GM12873 (cell line): ENCODE measurements at regions not wholly inside any gene's neighbourhood (a gene's known extent, or its start where the extent isn't known, plus 50 kb on each side); places are given as distances from the start of the nearest gene placed in this dataset.

Experiments used
- TF ChIP-seq, protein P1 (sequence below): IDR thresholded peaks from 2 replicates; pipeline ENCODE4 v1.5.1; 2012; ENCODE audit warnings: low read depth, mild to moderate bottlenecking, moderate library complexity, low read length, control low read depth; ENCODE audit not compliant: insufficient read depth; ENCODE audit errors: missing control alignments

DNA sequence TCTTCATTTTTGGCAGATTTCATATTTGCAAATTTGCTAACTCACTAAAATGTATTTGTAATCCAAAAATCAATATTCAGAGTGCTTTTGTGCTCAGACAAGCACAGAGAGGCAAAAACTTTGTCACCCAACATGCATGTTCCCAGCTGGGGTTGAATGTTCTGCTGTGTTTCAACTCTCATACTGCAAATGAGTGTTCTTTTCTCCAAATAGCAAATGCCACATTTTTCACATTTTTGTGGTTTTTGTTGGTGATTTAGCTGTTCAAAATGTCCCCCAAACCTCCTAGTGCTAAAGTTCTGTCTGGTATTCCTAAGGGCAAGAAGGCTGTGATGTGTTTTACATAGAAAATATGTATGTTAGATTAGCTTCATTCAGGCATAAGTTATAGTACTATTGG lies 87.3 kb upstream of the PCSK5 start:
- TF ChIP-seq, protein P1, sequence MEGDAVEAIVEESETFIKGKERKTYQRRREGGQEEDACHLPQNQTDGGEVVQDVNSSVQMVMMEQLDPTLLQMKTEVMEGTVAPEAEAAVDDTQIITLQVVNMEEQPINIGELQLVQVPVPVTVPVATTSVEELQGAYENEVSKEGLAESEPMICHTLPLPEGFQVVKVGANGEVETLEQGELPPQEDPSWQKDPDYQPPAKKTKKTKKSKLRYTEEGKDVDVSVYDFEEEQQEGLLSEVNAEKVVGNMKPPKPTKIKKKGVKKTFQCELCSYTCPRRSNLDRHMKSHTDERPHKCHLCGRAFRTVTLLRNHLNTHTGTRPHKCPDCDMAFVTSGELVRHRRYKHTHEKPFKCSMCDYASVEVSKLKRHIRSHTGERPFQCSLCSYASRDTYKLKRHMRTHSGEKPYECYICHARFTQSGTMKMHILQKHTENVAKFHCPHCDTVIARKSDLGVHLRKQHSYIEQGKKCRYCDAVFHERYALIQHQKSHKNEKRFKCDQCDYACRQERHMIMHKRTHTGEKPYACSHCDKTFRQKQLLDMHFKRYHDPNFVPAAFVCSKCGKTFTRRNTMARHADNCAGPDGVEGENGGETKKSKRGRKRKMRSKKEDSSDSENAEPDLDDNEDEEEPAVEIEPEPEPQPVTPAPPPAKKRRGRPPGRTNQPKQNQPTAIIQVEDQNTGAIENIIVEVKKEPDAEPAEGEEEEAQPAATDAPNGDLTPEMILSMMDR, result no peak

DNA sequence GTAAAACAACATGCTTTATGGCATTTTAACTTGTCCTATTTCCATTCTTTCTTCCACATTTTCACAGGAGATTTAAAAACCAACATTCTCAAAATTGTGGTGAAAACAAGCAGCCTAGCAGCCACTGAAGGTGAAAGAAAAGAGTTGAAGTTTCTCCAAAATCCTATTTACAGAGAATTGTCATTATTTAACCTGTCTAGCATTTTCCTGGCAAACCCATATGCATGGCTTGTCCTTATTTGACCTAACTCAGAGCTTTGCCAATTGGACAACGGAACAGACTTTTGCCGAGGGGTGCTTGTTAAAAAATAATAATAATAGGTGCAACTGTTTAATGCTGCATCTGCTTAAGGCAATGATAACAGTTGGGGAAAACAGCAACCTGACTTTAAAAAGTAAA lies 80.4 kb upstream of the PCSK5 start:
- TF ChIP-seq, protein P1, result no peak

DNA sequence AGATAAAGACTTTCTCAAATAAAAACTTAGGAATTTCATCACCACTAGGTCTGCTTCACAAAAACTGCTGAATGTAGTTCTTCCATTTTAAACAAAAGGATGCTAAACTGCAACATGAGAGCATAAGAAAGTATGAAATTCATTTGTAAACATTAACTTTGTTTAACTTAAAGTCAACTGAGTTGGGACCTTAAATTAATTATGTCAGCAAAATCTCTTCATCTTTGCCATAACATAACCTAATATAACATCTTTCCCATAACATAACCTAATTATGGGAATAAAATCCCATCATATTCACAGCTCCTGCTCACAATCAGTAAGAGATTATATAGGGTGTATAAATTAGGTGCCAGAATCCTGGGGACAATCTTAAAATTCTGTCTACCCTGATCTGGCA lies 78.8 kb upstream of the PCSK5 start:
- TF ChIP-seq, protein P1, result no peak

DNA sequence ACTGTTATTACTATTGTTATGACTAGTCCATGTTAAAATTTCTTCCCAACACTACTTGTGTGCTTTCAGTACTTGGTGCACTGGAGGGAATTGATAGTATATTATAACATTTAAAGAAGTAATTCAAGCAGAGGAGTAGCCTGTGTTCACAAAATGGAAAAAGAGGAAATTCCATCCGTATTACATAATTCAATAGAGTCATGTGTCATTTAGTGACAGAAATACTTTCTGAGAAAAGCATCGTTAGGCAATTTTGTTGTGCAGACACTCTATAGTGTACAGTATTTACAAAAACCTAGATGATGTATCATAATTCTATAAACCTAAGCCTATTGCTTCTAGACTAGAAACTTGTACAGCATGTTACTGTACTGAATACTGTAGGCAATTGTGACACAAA lies 78.3 kb upstream of the PCSK5 start:
- TF ChIP-seq, protein P1, result no peak

DNA sequence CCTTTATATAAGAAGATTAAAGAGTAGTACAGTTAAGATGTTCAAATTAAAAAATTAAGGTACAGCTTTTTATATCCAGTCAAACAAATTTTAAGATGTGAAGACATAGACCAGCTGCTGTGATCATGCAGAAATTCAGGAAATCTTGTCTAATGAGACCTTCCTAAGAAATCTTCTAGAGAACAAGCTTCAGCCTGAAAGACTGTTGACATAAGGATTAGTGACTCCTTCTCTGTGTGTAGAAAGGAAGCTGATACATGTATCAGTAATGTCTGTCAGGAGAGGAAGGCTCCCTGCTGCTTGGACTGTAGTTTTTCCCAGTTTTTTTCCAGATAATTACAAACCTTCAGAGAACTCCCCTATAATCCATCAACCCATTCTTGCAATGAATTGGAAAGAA lies 75.8 kb upstream of the PCSK5 start:
- TF ChIP-seq, protein P1, result no peak

DNA sequence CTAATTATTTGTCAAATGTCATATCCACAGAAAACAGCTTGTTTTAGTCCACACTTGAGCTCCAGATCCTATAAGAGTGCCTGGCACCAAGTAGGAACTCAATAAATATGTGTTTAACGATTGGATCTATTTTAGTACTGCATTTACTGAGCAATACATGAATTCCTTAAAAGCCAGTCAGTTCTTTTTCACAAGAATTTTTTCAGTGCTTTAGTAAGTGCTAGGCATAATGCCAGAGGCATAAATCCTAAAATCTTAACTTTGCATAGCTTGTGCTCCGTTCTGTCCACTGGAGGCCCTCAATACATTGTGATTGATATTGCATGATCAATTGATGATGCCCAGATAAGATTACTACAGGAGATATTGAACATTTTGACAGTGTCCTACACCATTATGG lies 67.3 kb upstream of the PCSK5 start:
- TF ChIP-seq, protein P1, result no peak

DNA sequence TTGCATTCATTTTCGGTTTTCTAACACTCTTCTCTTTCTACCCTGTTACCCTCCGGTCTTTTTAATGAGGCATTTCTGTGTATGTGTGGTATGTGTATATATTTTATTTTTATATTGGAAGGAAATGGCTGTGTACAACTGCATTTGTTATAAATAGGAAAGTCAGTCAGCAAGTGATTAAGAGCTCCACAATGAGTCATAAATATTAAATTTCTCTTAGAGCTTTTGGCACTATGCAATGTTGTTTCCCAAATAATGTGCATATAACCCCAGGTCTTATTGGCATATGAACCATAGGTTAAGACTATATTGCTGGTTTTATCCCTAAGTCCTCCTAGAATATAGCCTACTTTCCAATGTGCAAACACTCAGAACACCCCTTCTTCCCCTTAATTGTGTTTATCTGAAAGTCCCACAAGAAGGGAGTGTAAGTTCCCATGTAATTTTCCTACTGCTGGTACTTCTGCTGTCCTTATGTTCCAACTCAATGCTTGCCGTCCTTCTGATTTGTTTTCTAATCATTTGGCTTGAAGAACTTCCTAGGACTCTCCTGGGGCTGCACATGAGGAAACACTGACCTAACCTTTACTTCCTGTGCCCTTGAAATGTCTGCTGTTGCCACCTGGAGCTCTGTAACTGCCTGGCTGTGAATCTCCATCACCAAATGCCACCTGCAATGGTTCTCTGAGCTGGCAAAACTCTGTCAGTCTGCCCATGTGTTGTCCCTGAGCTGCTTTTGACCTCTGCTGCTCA lies 65.5 kb upstream of the PCSK5 start:
- TF ChIP-seq, protein P1, result no peak
